Cardiac fibroblast (primary cell): ENCODE measurements at regions not wholly inside any gene's neighbourhood (a gene's known extent, or its start where the extent isn't known, plus 50 kb on each side); places are given as distances from the start of the nearest gene placed in this dataset.
"Not testable (repeated sequence)": the region's sequence is repeated elsewhere in the genome, so short reads cannot be mapped to it uniquely, and the experiment has no call there.

Experiments
- DNase-seq, 2 donors: peaks; one replicate each; pipeline versions ENCODE4 v3.0.0 to v3.0.0-alpha.2; 2010; ENCODE audit warnings: low read depth in 2 of 2
- H3K4me3 ChIP-seq, 2 donors: replicated peaks in 1 of 2; 1 replicate in 1 of 2; 2 replicates in 1 of 2; pipeline ENCODE4 v1.5.1; 2011; ENCODE audit warnings: low read depth in 2 of 2, low read length in 2 of 2, mild to moderate bottlenecking in 2 of 2, moderate library complexity in 1 of 2
- CTCF ChIP-seq: IDR thresholded peaks from one replicate; pipeline ENCODE4 v1.5.1; 2011; ENCODE audit warnings: low read depth, mild to moderate bottlenecking, low read length, inconsistent platforms

- no peak for DNase-seq
- H3K4me3 ChIP-seq, result no peak overlapping the region
- TF ChIP-seq CTCF, result no peak
Observed at GRCh38 chr3:18185624-18186023, 239.5 kb downstream of the SATB1 start.

GRCh38 chr3:18182923-18183322, 242.2 kb downstream of the SATB1 start:
- not testable (repeated sequence) for DNase-seq, H3K4me3 ChIP-seq

GRCh38 chr3:18179521-18179920, 245.6 kb downstream of the SATB1 start:
- TF ChIP-seq CTCF, result no peak
- no peak for DNase-seq
- no peak overlapping the region for H3K4me3 ChIP-seq

GRCh38 chr3:18177271-18177670, 247.9 kb downstream of the SATB1 start:
- DNase-seq, result no peak
- no peak for TF ChIP-seq CTCF
- H3K4me3 ChIP-seq, result no peak overlapping the region

- DNase-seq, H3K4me3 ChIP-seq: not testable (repeated sequence)
Observed at GRCh38 chr3:18173891-18174290, 251.2 kb downstream of the SATB1 start.

- DNase-seq, result no peak
- TF ChIP-seq CTCF, result no peak
Observed at GRCh38 chr3:18159681-18160080, 265.5 kb downstream of the SATB1 start.

GRCh38 chr3:18153571-18154173, 271.5 kb downstream of the SATB1 start:
- no peak for TF ChIP-seq CTCF

More at GRCh38 chr3:18159681-18160080, 265.5 kb downstream of the SATB1 start:
- H3K4me3 ChIP-seq, result no peak overlapping the region

GRCh38 chr3:18151199-18151598, 273.9 kb downstream of the SATB1 start:
- no peak for DNase-seq
- TF ChIP-seq CTCF, result no peak

More at GRCh38 chr3:18153571-18154173, 271.5 kb downstream of the SATB1 start:
- peak; percentile 79 to 90 for DNase-seq
- no peak overlapping the region for H3K4me3 ChIP-seq

More at GRCh38 chr3:18151199-18151598, 273.9 kb downstream of the SATB1 start:
- H3K4me3 ChIP-seq, result no peak overlapping the region
